HL-60 (cell line): ENCODE measurements at regions not wholly inside any gene's neighbourhood (a gene's known extent, or its start where the extent isn't known, plus 50 kb on each side); places are given as distances from the start of the nearest gene placed in this dataset.

ENCODE experiments used
- DNase-seq, 2 experiments: peaks; one replicate each; pipeline ENCODE4 v3.0.0-alpha.2; 2010 to 2020; ENCODE audit warnings: low read depth in 1 of 2, low spot score in 1 of 2
- H3K27ac ChIP-seq: fragments of 250-450 bp; sonication (Bioruptor Pico); replicated peaks from 2 replicates; pipeline ENCODE4 v1.5.1; 2020; ENCODE audit warnings: mild to moderate bottlenecking, moderate library complexity
- H3K27me3 ChIP-seq: fragments of 250-450 bp; sonication (Bioruptor Pico); 2 replicates; pipeline ENCODE4 v1.5.1; 2021; ENCODE audit warnings: mild to moderate bottlenecking, moderate library complexity; ENCODE audit not compliant: insufficient read depth, poor library complexity, severe bottlenecking
- H3K4me3 ChIP-seq: replicated peaks from 2 replicates; pipeline ENCODE4 v1.5.1; 2011; ENCODE audit warnings: mild to moderate bottlenecking, control low read depth, low read length; ENCODE audit not compliant: insufficient read depth
- GABPA ChIP-seq: IDR thresholded peaks from 2 replicates; pipeline ENCODE4 v1.6.1; 2012; ENCODE audit warnings: low read depth
- POLR2AphosphoS5 ChIP-seq: IDR thresholded peaks from 2 replicates; pipeline ENCODE4 v1.6.1; 2012; ENCODE audit warnings: low read depth
- SPI1 ChIP-seq: IDR thresholded peaks from 2 replicates; pipeline ENCODE4 v1.6.1; 2012; ENCODE audit warnings: low read depth, mild to moderate bottlenecking, borderline replicate concordance
- TF ChIP-seq, protein P1 (sequence below): IDR thresholded peaks from 2 replicates; pipeline ENCODE4 v1.6.1; 2012; ENCODE audit warnings: low read depth; ENCODE audit not compliant: insufficient replicate concordance
- TF ChIP-seq, protein P2 (sequence below): IDR thresholded peaks from one replicate; pipeline ENCODE4 v1.5.1; 2011; ENCODE audit warnings: low read length, control low read depth, inconsistent platforms; ENCODE audit not compliant: insufficient read depth

GRCh38 chrX:146994163-146994562 lies 179.6 kb upstream of the CXorf51A start:
- DNase-seq: no peak
- TF ChIP-seq SPI1: no peak
- Histone ChIP-seq H3K27me3 (no peaks in the 10 kb centered on the region), H3K4me3 (no peak overlapping the region), H3K27ac (no peak overlapping the region)

DNA sequence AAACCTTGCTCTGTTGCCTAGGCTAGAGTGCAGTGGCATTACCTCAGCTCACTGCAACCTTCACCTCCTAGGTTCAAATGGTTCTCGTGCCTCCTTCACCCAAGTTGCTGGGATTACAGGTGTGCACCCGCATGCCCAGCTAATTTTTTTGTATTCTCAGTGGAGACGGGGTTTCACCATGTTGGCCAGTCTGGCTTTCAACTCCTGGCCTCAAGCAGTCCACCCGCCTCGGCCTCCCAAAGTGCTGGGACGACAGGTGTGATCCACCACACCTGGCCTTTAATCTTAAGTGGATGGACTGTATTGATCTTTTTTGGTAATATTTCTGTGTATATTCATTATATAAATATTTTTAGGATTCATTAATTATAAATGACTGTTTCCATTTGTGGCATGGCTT lies 158.7 kb upstream of the CXorf51A start:
- TF ChIP-seq GABPA: no peak
- TF ChIP-seq, protein P1, sequence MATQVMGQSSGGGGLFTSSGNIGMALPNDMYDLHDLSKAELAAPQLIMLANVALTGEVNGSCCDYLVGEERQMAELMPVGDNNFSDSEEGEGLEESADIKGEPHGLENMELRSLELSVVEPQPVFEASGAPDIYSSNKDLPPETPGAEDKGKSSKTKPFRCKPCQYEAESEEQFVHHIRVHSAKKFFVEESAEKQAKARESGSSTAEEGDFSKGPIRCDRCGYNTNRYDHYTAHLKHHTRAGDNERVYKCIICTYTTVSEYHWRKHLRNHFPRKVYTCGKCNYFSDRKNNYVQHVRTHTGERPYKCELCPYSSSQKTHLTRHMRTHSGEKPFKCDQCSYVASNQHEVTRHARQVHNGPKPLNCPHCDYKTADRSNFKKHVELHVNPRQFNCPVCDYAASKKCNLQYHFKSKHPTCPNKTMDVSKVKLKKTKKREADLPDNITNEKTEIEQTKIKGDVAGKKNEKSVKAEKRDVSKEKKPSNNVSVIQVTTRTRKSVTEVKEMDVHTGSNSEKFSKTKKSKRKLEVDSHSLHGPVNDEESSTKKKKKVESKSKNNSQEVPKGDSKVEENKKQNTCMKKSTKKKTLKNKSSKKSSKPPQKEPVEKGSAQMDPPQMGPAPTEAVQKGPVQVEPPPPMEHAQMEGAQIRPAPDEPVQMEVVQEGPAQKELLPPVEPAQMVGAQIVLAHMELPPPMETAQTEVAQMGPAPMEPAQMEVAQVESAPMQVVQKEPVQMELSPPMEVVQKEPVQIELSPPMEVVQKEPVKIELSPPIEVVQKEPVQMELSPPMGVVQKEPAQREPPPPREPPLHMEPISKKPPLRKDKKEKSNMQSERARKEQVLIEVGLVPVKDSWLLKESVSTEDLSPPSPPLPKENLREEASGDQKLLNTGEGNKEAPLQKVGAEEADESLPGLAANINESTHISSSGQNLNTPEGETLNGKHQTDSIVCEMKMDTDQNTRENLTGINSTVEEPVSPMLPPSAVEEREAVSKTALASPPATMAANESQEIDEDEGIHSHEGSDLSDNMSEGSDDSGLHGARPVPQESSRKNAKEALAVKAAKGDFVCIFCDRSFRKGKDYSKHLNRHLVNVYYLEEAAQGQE: no peak
- no peak for TF ChIP-seq POLR2AphosphoS5
- TF ChIP-seq, protein P2, sequence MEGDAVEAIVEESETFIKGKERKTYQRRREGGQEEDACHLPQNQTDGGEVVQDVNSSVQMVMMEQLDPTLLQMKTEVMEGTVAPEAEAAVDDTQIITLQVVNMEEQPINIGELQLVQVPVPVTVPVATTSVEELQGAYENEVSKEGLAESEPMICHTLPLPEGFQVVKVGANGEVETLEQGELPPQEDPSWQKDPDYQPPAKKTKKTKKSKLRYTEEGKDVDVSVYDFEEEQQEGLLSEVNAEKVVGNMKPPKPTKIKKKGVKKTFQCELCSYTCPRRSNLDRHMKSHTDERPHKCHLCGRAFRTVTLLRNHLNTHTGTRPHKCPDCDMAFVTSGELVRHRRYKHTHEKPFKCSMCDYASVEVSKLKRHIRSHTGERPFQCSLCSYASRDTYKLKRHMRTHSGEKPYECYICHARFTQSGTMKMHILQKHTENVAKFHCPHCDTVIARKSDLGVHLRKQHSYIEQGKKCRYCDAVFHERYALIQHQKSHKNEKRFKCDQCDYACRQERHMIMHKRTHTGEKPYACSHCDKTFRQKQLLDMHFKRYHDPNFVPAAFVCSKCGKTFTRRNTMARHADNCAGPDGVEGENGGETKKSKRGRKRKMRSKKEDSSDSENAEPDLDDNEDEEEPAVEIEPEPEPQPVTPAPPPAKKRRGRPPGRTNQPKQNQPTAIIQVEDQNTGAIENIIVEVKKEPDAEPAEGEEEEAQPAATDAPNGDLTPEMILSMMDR: no peak
- no peak for TF ChIP-seq SPI1
- H3K27me3 ChIP-seq: no peaks in the 10 kb centered on the region
- no peak overlapping the region for H3K4me3 ChIP-seq
- no peak overlapping the region for H3K27ac ChIP-seq
- no peak for DNase-seq

DNA sequence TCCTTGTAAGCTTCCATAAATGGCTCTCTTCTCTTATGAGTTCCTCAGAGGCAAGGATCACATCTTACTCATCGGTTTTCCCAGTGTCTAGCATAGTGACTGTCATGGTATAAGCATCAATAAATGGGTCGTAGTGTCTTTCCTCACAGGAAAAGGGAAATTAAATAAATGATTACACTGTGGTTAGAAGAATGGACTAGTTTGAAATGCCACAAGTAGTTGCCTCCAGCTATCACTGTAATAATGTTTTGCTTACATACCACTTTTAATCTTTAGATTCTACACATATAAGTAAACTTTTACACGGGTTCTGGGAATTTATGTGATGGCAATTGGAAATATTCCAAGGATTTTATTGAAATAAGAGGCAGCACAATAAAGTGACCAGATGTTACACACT lies 152.8 kb upstream of the CXorf51A start:
- Histone ChIP-seq H3K27ac (no peak overlapping the region), H3K4me3 (no peak overlapping the region), H3K27me3 (no peaks in the 10 kb centered on the region)
- DNase-seq: no peak
- TF ChIP-seq POLR2AphosphoS5 (no peak), GABPA (no peak), SPI1 (no peak)
- TF ChIP-seq, protein P1: no peak
- TF ChIP-seq, protein P2: no peak

GRCh38 chrX:146956760-146957159 lies 142.2 kb upstream of the CXorf51A start:
- no peak for DNase-seq
- no peak for TF ChIP-seq POLR2AphosphoS5
- TF ChIP-seq, protein P1: no peak
- TF ChIP-seq SPI1: no peak
- TF ChIP-seq GABPA: no peak
- TF ChIP-seq, protein P2: no peak
- H3K27ac ChIP-seq: no peak overlapping the region
- H3K4me3 ChIP-seq: no peak overlapping the region
- no peaks in the 10 kb centered on the region for H3K27me3 ChIP-seq
